ENCODE measurements at regions not wholly inside any gene's neighbourhood (a gene's known extent, or its start where the extent isn't known, plus 50 kb on each side); places are given as distances from the start of the nearest gene placed in this dataset.

DNA sequence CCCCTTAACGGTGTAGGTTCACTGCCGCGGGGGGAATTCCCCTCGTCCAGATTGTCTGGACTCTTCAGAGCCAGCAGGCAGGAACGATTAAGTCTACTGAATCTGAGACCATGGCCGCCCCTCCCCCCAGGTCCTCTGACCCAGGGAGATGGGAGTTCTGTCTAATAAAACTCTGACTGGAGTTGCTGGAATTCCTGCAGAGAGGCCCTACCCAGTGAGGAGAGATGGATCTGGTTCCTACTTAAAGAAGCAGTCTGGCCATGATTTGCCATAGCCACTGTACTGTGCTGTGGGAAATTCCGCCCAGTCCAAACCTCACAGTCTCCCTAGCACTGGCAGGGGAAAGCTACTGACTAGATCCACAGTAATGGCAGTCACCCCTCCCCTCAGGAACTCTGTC, 237.7 kb upstream of the RASA1 start:
- TF ChIP-seq, protein P1, sequence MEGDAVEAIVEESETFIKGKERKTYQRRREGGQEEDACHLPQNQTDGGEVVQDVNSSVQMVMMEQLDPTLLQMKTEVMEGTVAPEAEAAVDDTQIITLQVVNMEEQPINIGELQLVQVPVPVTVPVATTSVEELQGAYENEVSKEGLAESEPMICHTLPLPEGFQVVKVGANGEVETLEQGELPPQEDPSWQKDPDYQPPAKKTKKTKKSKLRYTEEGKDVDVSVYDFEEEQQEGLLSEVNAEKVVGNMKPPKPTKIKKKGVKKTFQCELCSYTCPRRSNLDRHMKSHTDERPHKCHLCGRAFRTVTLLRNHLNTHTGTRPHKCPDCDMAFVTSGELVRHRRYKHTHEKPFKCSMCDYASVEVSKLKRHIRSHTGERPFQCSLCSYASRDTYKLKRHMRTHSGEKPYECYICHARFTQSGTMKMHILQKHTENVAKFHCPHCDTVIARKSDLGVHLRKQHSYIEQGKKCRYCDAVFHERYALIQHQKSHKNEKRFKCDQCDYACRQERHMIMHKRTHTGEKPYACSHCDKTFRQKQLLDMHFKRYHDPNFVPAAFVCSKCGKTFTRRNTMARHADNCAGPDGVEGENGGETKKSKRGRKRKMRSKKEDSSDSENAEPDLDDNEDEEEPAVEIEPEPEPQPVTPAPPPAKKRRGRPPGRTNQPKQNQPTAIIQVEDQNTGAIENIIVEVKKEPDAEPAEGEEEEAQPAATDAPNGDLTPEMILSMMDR (conservative IDR thresholded peaks at IDR 0.05; ENCODE audit: low read length): no peak
- no peak for TF ChIP-seq EZH2phosphoT487 (IDR thresholded peaks at IDR 0.05; ENCODE audit: borderline replicate concordance, low read depth, low read length)

All from OCI-LY7 (cell line).